Mucosa of descending colon (tissue), 3 donors: ENCODE measurements at regions not wholly inside any gene's neighbourhood (a gene's known extent, or its start where the extent isn't known, plus 50 kb on each side); places are given as distances from the start of the nearest gene placed in this dataset.
"Not testable (repeated sequence)": the region's sequence is repeated elsewhere in the genome, so short reads cannot be mapped to it uniquely, and the experiment has no call there.

Source experiments
- ATAC-seq: fragments of 200-7000 bp; cut with Tn5 transposase; one replicate; pipeline ENCODE4 v1.9.1; 2020; ENCODE audit warnings: mild to moderate bottlenecking, moderate library complexity
- DNase-seq, 3 donors: peaks; one replicate each; pipeline ENCODE4 v3.0.0-alpha.2; 2020
- H3K36me3 ChIP-seq: fragments of 200-600 bp; one replicate; pipeline ENCODE4 v1.8.0; 2021; ENCODE audit warnings: low read depth, mild to moderate bottlenecking
- H3K4me1 ChIP-seq: fragments of 200-600 bp; one replicate; pipeline ENCODE4 v1.8.0; 2021; ENCODE audit warnings: low read depth, mild to moderate bottlenecking
- H3K4me3 ChIP-seq: fragments of 200-600 bp; one replicate; pipeline ENCODE4 v1.8.0; 2021; ENCODE audit warnings: mild to moderate bottlenecking
- H3K9me3 ChIP-seq: fragments of 200-600 bp; one replicate; pipeline ENCODE4 v1.8.0; 2021; ENCODE audit warnings: mild to moderate bottlenecking
- CTCF ChIP-seq: fragments of 200-600 bp; IDR thresholded peaks from one replicate; pipeline ENCODE4 v1.8.0; 2022; ENCODE audit warnings: antibody characterized with exemption, mild to moderate bottlenecking
- intact Hi-C, 2 donors: fragments of 100-400 bp; cut with DNase I in 1 of 2; cut with micrococcal nuclease in 1 of 2; formaldehyde crosslinking; loops; one replicate each; pipeline versions ENCODE4 v1.11.0 to v1.11.1; 2022; cut with DNase I, micrococcal nuclease
- donor health status: DM: no; HTN: no; CAD: no; lungs with moderate emphysema.
- donor health status: DM: no; HTN: no; CAD: no.
- donor health status: DM: no; HTN: yes; CAD: no.

GRCh38 chr6:144485531-144485930, 200.4 kb downstream of the UTRN start:
- H3K9me3 ChIP-seq: no peaks in the 10 kb centered on the region
- no peaks in the 10 kb centered on the region for H3K4me1 ChIP-seq
- DNase-seq: no peak
- H3K36me3 ChIP-seq: peaks cover 2% of the 10 kb centered on the region
- ATAC-seq: no peak
- no peak for TF ChIP-seq CTCF
- no peak overlapping the region for H3K4me3 ChIP-seq
- intact Hi-C loops: no loop called here

GRCh38 chr6:144488590-144488989, 203.5 kb downstream of the UTRN start:
- DNase-seq (no peak), ATAC-seq (no peak)
- no peaks in the 10 kb centered on the region for H3K9me3 ChIP-seq
- no peak for TF ChIP-seq CTCF
- peaks cover 7% of the 10 kb centered on the region for H3K36me3 ChIP-seq
- intact Hi-C loops: no loop called here
- H3K4me1 ChIP-seq: no peaks in the 10 kb centered on the region
- no peak overlapping the region for H3K4me3 ChIP-seq

- DNase-seq: peak in 1 of 3 donors; percentile 40
- no peak overlapping the region for H3K4me3 ChIP-seq
- no peaks in the 10 kb centered on the region for H3K4me1 ChIP-seq
- H3K9me3 ChIP-seq: no peaks in the 10 kb centered on the region
- intact Hi-C loops: no loop called here
- ATAC-seq: no peak
- no peak for TF ChIP-seq CTCF
- H3K36me3 ChIP-seq: peaks cover 7% of the 10 kb centered on the region
Measured at GRCh38 chr6:144493035-144493910, 208.1 kb downstream of the UTRN start.

GRCh38 chr6:144495076-144495475, 209.9 kb downstream of the UTRN start:
- DNase-seq, H3K4me1 ChIP-seq, H3K4me3 ChIP-seq, H3K36me3 ChIP-seq, ATAC-seq, intact Hi-C loops, H3K9me3 ChIP-seq: not testable (repeated sequence)

GRCh38 chr6:144497650-144498049, 212.5 kb downstream of the UTRN start:
- Histone ChIP-seq H3K9me3 (no peaks in the 10 kb centered on the region), H3K36me3 (no peaks in the 10 kb centered on the region), H3K4me1 (no peaks in the 10 kb centered on the region), H3K4me3 (no peak overlapping the region)
- no peak for TF ChIP-seq CTCF
- intact Hi-C loops: no loop called here
- DNase-seq: no peak
- no peak for ATAC-seq

- no peak for DNase-seq
- Histone ChIP-seq H3K36me3 (no peaks in the 10 kb centered on the region), H3K4me1 (no peaks in the 10 kb centered on the region), H3K9me3 (no peaks in the 10 kb centered on the region), H3K4me3 (no peak overlapping the region)
- intact Hi-C loops: no loop called here
- no peak for ATAC-seq
- no peak for TF ChIP-seq CTCF
Measured at GRCh38 chr6:144500892-144501291, 215.8 kb downstream of the UTRN start.

GRCh38 chr6:144505214-144505613, 220.1 kb downstream of the UTRN start:
- ATAC-seq, H3K9me3 ChIP-seq, H3K4me1 ChIP-seq, H3K36me3 ChIP-seq, intact Hi-C loops, DNase-seq, H3K4me3 ChIP-seq: not testable (repeated sequence)

- H3K9me3 ChIP-seq, H3K4me3 ChIP-seq, ATAC-seq, H3K4me1 ChIP-seq, DNase-seq, H3K36me3 ChIP-seq, intact Hi-C loops: not testable (repeated sequence)
Measured at GRCh38 chr6:144506051-144506450, 220.9 kb downstream of the UTRN start.

- H3K4me1 ChIP-seq, H3K9me3 ChIP-seq, ATAC-seq, H3K4me3 ChIP-seq, H3K36me3 ChIP-seq, intact Hi-C loops, DNase-seq: not testable (repeated sequence)
Measured at GRCh38 chr6:144507772-144508312, 222.7 kb downstream of the UTRN start.
